ENCODE measurements at regions not wholly inside any gene's neighbourhood (a gene's known extent, or its start where the extent isn't known, plus 50 kb on each side); places are given as distances from the start of the nearest gene placed in this dataset.
"Not testable (repeated sequence)": the region's sequence is repeated elsewhere in the genome, so short reads cannot be mapped to it uniquely, and the experiment has no call there.

DNA sequence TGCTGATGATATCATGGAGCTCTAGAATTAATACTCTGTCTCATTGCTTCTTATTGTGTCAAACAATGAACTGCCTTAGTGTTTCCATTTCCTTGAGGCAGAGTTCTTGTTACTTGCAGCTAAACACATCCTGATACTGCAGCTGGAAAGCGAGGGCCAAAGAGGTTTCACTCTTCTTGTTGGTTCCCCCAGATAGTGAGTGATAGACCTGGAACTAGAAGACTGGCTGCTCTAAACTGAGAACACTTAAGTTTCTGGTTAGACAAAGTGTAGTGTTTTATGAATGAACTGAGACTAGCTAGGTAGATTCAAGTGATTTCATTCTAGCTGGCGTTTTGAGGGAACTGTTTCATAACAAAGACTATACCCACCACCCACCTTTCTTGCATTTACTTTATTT is 321.7 kb downstream of the TXNL1 start:
- no peak for DNase-seq (ENCODE audit: low spot score)

GRCh38 chr18:56315363-56315762 is 323.0 kb downstream of the TXNL1 start:
- DNase-seq (ENCODE audit: low spot score): no peak

DNA sequence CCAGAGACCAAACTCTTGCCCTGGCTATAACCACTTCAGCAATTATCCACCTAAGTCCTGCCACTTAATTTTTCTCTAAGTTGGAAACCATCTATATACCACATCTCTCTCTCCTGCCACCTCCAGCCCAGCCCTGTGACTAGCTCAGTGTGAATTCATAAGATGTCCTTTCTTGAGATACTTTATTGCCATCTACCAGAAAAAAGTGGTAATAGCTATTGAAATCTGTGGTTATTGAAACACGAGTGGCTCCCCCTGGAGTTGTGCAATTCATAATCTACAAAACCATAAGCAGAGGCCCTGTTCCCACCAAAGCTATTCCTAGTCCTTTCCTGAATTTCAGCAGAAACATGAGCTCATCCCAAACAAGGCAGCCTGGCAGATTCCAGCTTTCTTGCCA is 324.0 kb downstream of the TXNL1 start:
- DNase-seq (ENCODE audit: low spot score): no peak

GRCh38 chr18:56312551-56313335 is 325.6 kb downstream of the TXNL1 start:
- DNase-seq (ENCODE audit: low spot score): no peak

- DNase-seq (ENCODE audit: low spot score): no peak
Measured at GRCh38 chr18:56309104-56309503, 329.3 kb downstream of the TXNL1 start.

GRCh38 chr18:56307354-56308170 is 330.8 kb downstream of the TXNL1 start:
- DNase-seq (ENCODE audit: low spot score): no peak

- DNase-seq (ENCODE audit: low spot score): no peak
Measured at GRCh38 chr18:56306797-56307196, 331.6 kb downstream of the TXNL1 start.

GRCh38 chr18:56305583-56305982 is 332.8 kb downstream of the TXNL1 start:
- DNase-seq (ENCODE audit: low spot score): no peak

GRCh38 chr18:56302156-56302555 is 336.2 kb downstream of the TXNL1 start:
- no peak for DNase-seq (ENCODE audit: low spot score)

DNA sequence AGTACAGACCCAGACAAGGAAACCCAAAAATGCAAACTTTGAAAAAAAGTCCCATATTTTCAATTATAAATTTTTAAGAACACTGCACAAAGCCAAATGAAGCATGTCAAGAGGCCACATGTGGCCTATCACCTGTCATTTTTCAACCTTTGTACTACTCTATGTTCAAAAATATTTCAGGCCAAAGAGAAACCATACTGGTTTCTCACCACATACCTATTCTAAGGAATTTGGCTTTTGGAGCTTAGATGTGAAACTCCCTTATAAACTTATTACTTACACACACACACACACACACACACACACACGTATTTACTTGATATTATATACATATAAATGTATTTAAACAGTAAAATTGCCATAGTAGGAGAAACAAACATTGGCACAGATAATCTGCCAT is 338.7 kb downstream of the TXNL1 start:
- no peak for DNase-seq (ENCODE audit: low spot score)

DNA sequence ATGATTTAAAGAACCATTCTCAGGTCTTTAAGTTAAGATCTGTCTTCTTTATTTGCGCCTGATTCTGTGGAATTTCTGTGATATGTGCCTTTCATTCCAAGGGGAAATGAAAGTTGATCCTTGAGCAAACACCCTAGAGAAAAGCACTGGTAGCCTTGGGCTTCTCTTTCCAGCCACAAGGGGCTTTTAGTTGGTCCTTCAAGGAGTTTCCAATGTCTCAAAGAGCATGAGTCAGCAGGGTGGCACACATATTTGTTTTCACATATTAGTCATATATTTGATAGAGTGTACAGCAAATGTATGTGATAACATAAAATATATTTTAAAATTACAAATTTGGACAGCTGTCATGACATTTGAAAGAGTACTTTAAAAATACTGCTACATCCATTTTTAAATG is 339.5 kb downstream of the TXNL1 start:
- no peak for DNase-seq (ENCODE audit: low spot score)

- no peak for DNase-seq (ENCODE audit: low spot score)
Measured at GRCh38 chr18:56296381-56296780, 342.0 kb downstream of the TXNL1 start.

DNA sequence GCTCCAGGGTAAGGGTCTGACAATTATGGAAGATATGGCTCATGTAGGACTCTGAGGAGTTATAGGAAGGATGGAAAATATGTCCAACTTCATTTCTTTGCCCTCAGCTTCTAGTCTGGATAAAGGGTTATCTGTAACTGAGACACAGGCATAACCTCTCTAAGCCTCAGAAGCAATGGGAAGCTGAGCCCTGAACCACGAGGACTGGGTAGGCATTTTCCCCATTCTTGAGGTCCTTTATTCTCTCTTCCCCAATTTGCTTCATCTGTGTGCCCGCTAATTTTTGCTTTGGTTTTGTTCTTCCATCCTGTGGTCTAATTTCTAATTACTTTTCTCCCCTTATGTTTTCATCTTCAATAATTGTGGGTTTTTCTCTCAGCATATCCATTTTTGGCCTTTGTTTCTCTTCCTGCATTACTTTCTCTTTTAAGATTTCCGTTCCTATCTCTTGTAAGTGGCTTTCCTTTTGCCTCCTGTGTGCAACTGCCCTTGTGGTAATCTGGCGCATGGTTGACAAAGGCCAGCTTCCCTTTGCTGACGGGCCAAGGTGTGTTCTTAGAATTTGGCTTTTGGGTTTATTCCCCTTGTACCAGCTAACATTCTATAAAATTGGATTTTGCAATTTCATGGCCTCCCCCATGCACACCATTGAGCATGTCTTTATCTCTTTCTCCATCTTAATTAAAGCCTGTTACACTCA is 343.8 kb downstream of the TXNL1 start:
- DNase-seq (ENCODE audit: low spot score): no peak

GRCh38 chr18:56291294-56291693 is 347.1 kb downstream of the TXNL1 start:
- DNase-seq (ENCODE audit: low spot score): no peak

DNA sequence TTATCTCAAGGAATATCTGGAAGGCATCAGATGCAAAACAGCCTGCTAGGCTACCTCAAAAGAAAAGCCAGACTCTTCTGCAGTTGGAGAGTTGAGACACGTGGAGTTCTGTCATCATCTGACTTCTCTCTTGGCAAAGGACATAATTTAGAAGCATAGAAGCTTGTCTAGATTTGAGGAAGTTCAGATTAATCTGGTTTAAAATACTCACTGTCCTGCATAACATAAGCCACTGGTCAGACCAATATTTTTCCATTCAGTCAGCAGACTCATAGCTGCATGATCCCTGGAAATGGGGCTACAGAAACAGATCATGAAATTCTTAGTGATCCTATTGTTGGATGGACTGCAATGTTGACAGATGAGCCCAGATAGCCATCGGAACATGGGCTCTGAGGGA is 349.0 kb downstream of the TXNL1 start:
- no peak for DNase-seq (ENCODE audit: low spot score)

- DNase-seq (ENCODE audit: low spot score): no peak
Measured at GRCh38 chr18:56286775-56287325, 351.5 kb downstream of the TXNL1 start.

GRCh38 chr18:56285387-56286065 is 352.9 kb downstream of the TXNL1 start:
- DNase-seq (ENCODE audit: low spot score): no peak

DNA sequence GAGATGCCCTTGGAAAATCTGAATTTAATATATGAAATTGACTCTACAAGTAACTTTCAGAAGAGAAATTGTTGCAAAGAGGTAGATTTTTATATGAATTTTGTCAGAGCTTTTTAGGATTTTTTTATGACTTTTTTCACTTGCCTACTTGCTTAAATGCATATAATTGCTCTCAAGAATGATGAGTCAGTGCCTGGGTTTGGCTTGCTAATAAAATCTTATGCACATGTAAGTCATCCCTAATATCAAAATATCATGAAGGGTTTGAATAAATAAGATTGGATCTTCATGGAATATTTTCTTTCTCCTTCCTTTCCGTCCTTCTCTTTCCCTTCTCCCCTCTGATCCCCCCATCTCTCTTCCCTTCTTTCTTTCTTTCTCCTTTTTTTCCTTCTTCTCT is 354.1 kb downstream of the TXNL1 start:
- DNase-seq (ENCODE audit: low spot score): no peak

DNA sequence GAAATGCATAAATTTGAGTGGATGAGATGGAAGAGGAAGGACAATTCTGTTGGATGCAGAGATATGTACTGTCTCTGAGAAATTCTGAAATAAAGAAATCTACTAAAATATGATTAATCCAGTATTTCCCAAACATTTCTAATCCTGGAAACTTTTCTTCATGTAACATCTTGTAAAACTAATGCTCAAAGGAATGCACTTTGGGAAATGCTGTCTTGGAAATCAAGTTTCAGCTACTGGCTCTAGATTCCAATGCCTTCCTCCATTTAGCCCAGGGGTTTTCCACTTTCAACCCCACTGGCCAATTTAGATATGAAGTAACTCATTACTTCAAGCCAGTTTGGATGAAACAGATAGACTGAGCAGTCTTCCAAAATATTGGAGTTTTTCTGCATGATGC is 355.1 kb downstream of the TXNL1 start:
- no peak for DNase-seq (ENCODE audit: low spot score)

GRCh38 chr18:56282234-56283104 is 355.9 kb downstream of the TXNL1 start:
- no peak for DNase-seq (ENCODE audit: low spot score)

- DNase-seq (ENCODE audit: low spot score): not testable (repeated sequence)
Measured at GRCh38 chr18:56279816-56280215, 358.6 kb downstream of the TXNL1 start.

Data from HuH-7.5 (cell line).